ENCODE measurements at regions not wholly inside any gene's neighbourhood (a gene's known extent, or its start where the extent isn't known, plus 50 kb on each side); places are given as distances from the start of the nearest gene placed in this dataset.

- DNase-seq (ENCODE audit: low spot score): no peak
Measured at GRCh38 chr19:13606156-13606555, 99.9 kb upstream of the CACNA1A start.

- no peak for DNase-seq (ENCODE audit: low spot score)
Measured at GRCh38 chr19:13604902-13605586, 98.8 kb upstream of the CACNA1A start.

GRCh38 chr19:13600802-13601201, 94.5 kb upstream of the CACNA1A start:
- no peak for DNase-seq (ENCODE audit: low spot score)

DNA sequence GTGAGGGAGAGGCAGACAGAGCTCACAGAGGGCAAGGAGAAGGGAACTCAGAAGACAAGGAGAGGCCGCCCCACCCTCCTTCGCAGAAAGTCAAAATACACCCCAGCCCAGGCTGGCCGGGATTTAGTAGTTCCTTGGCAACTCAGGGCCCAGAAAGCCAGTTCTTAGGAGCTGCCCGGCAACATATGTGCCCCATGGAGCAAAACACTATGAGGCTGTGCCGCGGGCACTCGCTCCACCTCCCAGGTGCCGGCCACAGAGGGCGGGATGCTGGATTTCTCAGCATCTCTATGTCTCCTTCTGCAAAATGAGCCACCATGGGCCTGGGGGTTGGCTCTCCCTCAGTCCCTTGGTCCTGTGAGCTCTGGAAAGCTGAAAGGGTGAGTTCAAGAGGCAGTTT, 93.8 kb upstream of the CACNA1A start:
- DNase-seq (ENCODE audit: low spot score): no peak

- DNase-seq (ENCODE audit: low spot score): no peak
Measured at GRCh38 chr19:13599681-13600080, 93.4 kb upstream of the CACNA1A start.

- DNase-seq (ENCODE audit: low spot score): no peak
Measured at GRCh38 chr19:13598098-13598497, 91.8 kb upstream of the CACNA1A start.

DNA sequence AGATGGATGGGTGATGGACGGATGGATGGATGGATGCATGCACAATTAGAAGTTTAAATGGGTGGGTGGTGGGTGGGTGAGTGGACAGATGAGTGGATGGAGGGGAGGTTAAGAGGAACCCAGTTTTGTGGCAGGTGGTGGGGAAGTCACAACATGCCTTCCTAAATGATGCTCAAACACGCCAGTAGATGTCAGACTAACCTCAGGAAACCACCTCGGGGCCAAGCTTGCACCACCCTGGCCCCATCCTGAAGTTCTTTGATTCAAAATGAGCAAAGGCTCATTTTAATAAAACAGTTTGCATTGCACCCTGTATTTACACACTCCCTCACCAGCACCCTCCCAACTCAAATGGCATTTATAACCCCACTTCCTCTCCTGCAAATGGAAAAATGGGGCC, 91.4 kb upstream of the CACNA1A start:
- DNase-seq (ENCODE audit: low spot score): peak; percentile 66

- peak; percentile 66 for DNase-seq (ENCODE audit: low spot score)
Measured at GRCh38 chr19:13588957-13589833, 82.9 kb upstream of the CACNA1A start.

DNA sequence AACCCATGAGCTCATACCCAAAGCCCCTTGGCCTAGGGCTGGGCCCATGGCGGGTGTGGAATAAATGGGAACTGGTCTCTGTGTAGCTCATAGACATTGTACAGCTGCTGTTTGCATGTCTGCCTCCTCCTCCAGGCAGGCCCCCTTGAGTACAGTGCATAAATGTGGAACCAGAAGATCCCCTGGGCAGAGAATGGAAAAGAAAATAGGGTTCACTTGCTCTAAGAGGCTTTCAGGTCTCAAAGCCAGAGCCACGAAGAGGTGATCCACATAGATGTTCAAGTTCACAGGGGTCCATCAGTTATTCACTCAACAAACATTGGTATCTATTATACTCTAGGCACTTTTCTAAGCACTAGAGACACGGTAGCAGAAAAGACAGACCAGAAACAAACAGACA, 79.2 kb upstream of the CACNA1A start:
- DNase-seq (ENCODE audit: low spot score): no peak

GRCh38 chr19:13583753-13584152, 77.5 kb upstream of the CACNA1A start:
- no peak for DNase-seq (ENCODE audit: low spot score)

- no peak for DNase-seq (ENCODE audit: low spot score)
Measured at GRCh38 chr19:13583114-13583513, 76.8 kb upstream of the CACNA1A start.

- no peak for DNase-seq (ENCODE audit: low spot score)
Measured at GRCh38 chr19:13581576-13581975, 75.3 kb upstream of the CACNA1A start.

DNA sequence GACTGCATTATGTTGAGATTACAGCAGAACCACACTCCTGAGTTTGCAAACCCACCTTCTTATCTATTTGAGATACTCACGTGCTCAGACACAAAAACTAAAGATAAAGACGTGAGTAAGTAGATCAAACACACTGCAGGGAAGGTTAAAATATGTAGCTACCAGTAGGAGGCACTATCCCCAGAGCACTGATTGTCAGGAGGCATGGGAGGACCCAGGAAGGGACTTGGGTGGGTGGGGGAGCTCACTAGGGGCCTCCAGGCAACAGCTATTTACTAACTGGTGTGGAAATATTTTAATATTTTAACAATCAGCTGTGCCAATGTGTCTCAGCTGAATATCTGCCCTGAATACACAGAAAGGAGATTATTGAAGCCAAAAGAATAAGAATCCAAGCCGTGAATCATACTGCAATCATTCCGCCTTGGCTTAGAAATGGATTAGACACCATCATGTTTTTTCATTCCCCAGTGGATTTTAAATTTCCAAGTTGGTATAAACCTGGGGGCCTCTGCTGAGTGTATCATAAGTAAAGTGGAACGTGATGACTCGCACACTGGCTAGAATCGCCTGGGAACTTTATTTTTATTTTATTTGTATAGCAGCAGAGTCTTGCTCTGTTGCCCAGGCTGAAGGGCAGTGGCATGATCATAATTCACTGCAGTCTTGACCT, 73.2 kb upstream of the CACNA1A start:
- DNase-seq (ENCODE audit: low spot score): no peak

GRCh38 chr19:13576726-13577125, 70.4 kb upstream of the CACNA1A start:
- DNase-seq (ENCODE audit: low spot score): no peak

DNA sequence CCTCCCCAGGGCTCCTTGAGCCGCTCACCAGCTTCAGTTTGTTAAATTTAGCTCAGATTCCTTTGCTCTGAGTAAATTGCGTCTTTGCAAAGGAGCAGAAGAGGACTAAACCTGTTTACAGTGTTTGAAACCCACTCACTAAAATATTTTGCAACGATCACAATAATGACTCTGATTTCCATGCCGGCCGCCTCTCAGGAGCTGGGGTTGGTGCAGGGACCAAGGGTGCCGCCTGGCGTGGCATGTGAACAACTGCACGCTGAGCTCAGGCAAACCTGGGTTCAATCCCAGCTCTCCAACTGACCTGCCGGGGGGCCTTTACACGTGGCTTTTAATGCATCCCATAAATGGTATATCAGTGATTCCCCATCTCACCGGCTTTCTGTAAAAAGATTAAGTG, 68.7 kb upstream of the CACNA1A start:
- DNase-seq (ENCODE audit: low spot score): no peak

GRCh38 chr19:13573056-13573667, 66.9 kb upstream of the CACNA1A start:
- DNase-seq (ENCODE audit: low spot score): no peak

DNA sequence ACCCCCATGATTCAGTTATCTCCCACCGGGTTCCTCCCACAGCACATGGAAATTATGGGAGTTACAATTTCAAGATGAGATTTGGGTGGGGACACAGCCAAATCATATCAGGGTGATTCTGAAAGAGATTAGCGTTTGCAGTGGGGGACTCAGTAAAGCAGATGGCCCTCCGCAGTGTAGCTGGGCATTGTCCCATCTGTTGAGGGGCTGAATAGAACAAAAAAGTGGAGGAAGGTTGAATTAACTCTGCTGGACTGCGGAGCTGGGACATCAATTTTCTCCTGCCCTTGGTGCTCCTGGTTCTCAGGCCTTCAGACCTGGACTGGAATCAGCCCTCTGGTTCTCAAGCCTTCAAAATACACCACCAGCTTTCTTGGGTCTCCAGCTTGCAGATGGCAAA, 55.2 kb upstream of the CACNA1A start:
- DNase-seq (ENCODE audit: low spot score): no peak

GRCh38 chr19:13557756-13558398, 51.6 kb upstream of the CACNA1A start:
- no peak for DNase-seq (ENCODE audit: low spot score)

DNA sequence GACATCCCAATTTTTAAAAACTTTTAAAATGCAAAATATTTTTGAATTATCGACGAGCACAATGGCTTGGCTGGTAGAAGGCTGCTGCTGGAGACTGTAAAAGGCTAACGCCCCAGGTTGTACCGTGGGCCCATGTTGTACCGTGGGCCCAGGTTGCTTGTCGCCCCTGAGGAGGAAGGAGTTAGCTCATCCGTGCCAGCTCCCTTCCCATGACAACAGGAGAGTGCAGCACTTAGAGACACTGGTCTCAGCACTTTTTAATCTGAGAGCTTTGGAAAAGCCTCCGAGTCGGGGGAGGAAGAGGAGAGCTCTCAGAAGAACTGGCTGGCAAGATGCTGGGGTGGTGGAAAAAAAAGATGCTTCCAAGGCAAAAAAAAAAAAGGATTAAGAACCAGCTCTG, 50.3 kb upstream of the CACNA1A start:
- no peak for DNase-seq (ENCODE audit: low spot score)
